HFF-Myc (cell line): ENCODE measurements at regions not wholly inside any gene's neighbourhood (a gene's known extent, or its start where the extent isn't known, plus 50 kb on each side); places are given as distances from the start of the nearest gene placed in this dataset.

Experiments used
- DNase-seq: peaks from one replicate; pipeline ENCODE4 v3.0.0-alpha.2; 2011; ENCODE audit warnings: low read depth; ENCODE audit errors: extremely low read depth
- H3K4me3 ChIP-seq: replicated peaks from 2 replicates; pipeline ENCODE4 v1.5.1; 2011; ENCODE audit warnings: low read depth, mild to moderate bottlenecking, control low read depth, low read length
- CTCF ChIP-seq: IDR thresholded peaks from 2 replicates; pipeline ENCODE4 v1.5.1; 2012; ENCODE audit warnings: mild to moderate bottlenecking, low read depth, low read length, control low read depth; ENCODE audit errors: missing control alignments

DNA sequence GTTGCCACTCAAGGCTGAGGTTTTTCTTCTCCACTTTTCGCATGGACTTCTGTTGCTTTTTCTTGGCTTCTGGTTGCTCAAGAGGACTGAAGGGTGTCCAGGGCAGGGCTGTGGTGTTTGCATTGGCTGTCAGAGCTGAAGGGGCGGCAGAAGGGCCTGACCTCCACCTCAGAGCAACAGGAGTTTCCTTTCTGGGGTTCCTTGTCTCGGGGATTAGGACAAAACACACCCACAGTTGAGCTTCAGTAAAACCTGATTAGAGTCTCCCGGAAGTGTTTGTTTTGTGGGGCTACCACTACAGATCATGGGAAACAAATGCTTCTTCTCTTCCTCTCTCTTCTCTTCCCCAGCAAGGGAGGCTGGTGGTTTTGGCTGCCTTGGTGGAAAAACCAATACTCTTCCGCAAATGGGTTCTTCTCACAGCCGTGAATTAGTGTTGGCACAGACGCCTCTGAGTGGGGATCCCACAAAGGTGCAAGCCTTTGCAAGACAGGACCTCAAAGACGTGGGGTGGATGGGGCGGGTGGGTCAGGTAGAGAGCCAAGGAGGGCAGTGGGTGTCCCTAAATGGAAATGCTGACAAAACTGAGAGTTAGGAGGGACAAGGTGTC, 317.7 kb upstream of the TBX3 start:
- H3K4me3 ChIP-seq: no peak overlapping the region
- TF ChIP-seq CTCF: no peak
- DNase-seq: no peak

DNA sequence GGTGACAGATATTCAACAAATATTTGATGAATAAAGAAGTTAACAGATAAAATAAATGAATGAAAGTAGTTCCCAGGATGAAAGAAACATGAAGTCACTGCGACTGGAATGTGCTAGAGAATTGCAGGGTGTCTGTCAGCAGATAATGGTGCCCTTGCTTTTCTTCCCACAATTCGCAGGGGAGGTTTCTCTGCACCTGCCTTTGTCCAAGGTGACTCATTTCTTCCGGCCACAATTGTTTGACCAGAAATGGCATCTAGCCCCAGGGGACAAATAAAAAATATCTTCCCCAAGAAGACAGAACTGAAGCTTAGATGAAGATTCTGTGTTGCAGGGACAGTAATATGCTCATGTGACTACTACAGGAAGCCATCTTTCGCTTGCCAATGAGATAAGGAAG, 316.1 kb upstream of the TBX3 start:
- no peak for TF ChIP-seq CTCF
- H3K4me3 ChIP-seq: no peak overlapping the region
- DNase-seq: peak; percentile 39

DNA sequence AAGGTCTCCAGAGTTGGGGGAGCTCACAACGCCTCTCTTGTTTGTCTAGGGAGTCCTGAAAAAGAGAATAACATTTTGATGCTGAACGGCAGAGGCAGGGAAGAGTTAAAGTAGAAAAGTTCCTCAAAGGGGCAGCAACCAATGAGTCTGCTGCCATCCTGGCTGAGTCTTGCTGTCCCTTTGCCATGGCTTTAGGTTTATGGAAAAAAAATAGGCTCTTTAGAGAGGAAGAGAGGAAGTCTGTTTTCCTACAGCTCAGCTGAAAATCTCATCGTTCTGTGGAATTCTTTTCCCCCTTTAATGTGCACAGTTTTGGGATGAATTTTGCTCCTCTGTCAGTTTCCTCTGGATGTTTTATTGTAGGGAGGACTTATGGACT, 314.8 kb upstream of the TBX3 start:
- no peak overlapping the region for H3K4me3 ChIP-seq
- DNase-seq: no peak
- TF ChIP-seq CTCF: no peak

GRCh38 chr12:114998118-114998749, 314.3 kb upstream of the TBX3 start:
- TF ChIP-seq CTCF: no peak
- no peak overlapping the region for H3K4me3 ChIP-seq
- no peak for DNase-seq

DNA sequence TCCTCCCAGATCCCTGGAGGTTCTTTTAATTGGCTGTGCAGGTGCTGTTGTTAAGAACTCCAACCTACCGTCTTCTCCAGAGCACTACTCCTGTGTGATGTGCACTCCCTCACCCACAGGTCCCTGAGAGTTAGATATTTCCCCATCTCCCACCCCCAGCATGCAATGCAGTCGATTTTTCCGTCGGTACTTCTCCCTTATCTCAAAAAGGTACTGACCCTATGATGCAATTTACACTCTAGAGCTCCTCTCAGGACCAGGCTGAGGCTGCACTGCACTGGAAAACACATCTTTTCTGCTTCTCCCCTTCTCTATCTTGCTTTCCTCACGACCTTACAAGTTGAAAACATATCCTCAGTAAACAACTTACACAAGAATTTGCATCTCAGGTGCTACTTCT, 312.4 kb upstream of the TBX3 start:
- DNase-seq: no peak
- no peak overlapping the region for H3K4me3 ChIP-seq
- TF ChIP-seq CTCF: no peak

- DNase-seq: no peak
- no peak for TF ChIP-seq CTCF
Measured at GRCh38 chr12:114995891-114996290, 311.9 kb upstream of the TBX3 start.

GRCh38 chr12:114993165-114993564, 309.2 kb upstream of the TBX3 start:
- H3K4me3 ChIP-seq: no peak overlapping the region
- no peak for DNase-seq

More at GRCh38 chr12:114995891-114996290, 311.9 kb upstream of the TBX3 start:
- no peak overlapping the region for H3K4me3 ChIP-seq

More at GRCh38 chr12:114993165-114993564, 309.2 kb upstream of the TBX3 start:
- TF ChIP-seq CTCF: no peak
